Stomach (tissue), 8 donors: ENCODE measurements at regions not wholly inside any gene's neighbourhood (a gene's known extent, or its start where the extent isn't known, plus 50 kb on each side); places are given as distances from the start of the nearest gene placed in this dataset.

Experiments
- DNase-seq, 2 donors: peaks; one replicate each; pipeline versions ENCODE4 v3.0.0 to v3.0.0-alpha.2; 2013 to 2019
- H3K27ac ChIP-seq, 5 donors: fragments of 200-600 bp in 4 of 5; sonication (generic) in 4 of 5; one replicate each; pipeline ENCODE4 v1.5.1; 2013 to 2019; ENCODE audit warnings: mild to moderate bottlenecking in 1 of 5, moderate library complexity in 1 of 5
- H3K27me3 ChIP-seq, 3 donors: fragments of 200-600 bp; sonication (generic); one replicate each; pipeline ENCODE4 v1.5.1; 2017 to 2019; ENCODE audit warnings: mixed run types in 1 of 3
- H3K36me3 ChIP-seq, 4 donors: fragments of 200-600 bp; sonication (generic); 1 replicate in 3 of 4; 2 replicates in 1 of 4; pipeline ENCODE4 v1.5.1; 2016 to 2019
- H3K4me1 ChIP-seq, 4 donors: fragments of 200-600 bp; sonication (generic); one replicate each; pipeline ENCODE4 v1.5.1; 2016 to 2019
- H3K4me3 ChIP-seq, 4 donors: fragments of 200-600 bp; sonication (generic) in 3 of 4; one replicate each; pipeline ENCODE4 v1.5.1; 2016 to 2019; ENCODE audit warnings: mild to moderate bottlenecking in 1 of 4
- H3K9me3 ChIP-seq, 4 donors: fragments of 200-600 bp; sonication (generic); one replicate each; pipeline ENCODE4 v1.5.1; 2016 to 2019
- CTCF ChIP-seq, 7 experiments: fragments of 450-650 bp in 4 of 7; fragments of 200-600 bp in 3 of 7; sonication (generic) in 3 of 7; IDR thresholded peaks; one replicate each; pipeline ENCODE4 v1.5.1; 2016 to 2019; ENCODE audit warnings: antibody characterized with exemption in 7 of 7, control low read depth in 2 of 7, mild to moderate bottlenecking in 1 of 7
- EP300 ChIP-seq: sonication (generic); formaldehyde crosslinking; IDR thresholded peaks from one replicate; pipeline ENCODE4 v1.6.1; 2017; ENCODE audit warnings: antibody characterized with exemption
- POLR2A ChIP-seq, 4 donors: fragments of 450-650 bp; IDR thresholded peaks; one replicate each; pipeline ENCODE4 v1.6.1; 2016; ENCODE audit warnings: antibody characterized with exemption in 4 of 4, control low read depth in 2 of 4, mild to moderate bottlenecking in 1 of 4, moderate library complexity in 1 of 4
- POLR2AphosphoS5 ChIP-seq, 3 donors: sonication (generic); formaldehyde crosslinking; IDR thresholded peaks; one replicate each; pipeline ENCODE4 v1.6.1; 2016; ENCODE audit warnings: antibody characterized with exemption in 3 of 3
- WGBS, 5 donors: extraction: QIAGEN DNeasy Blood & Tissue Kit in 3 of 5; methylation state at CpG; one replicate each; pipeline versions ENCODE4 v1.1.5 to v1.1.7; 2013 to 2018; 5-methylcytosine and 5-hydroxymethylcytosine counted together
- intact Hi-C: fragments of 100-400 bp; cut with DNase I; formaldehyde crosslinking; loops from one replicate; pipeline ENCODE4 v1.15.1; 2023; ENCODE audit warnings: low total_unique reads
- donor health status: healthy with polysubstance abuse.
- donor health status: Bipolar disorder and iron deficiency.
- donor health status: healthy.

GRCh38 chr14:61108496-61109141, 127.6 kb downstream of the SLC38A6 start:
- Histone ChIP-seq H3K4me3 (no peak overlapping the region), H3K36me3 (no peaks in the 10 kb centered on the region), H3K27ac (no peak overlapping the region), H3K9me3 (peaks cover 0 to 4% (median under 1%) of the 10 kb centered on the region in 4 donors), H3K27me3 (peaks cover 0 to 22% (median 0%) of the 10 kb centered on the region in 3 donors), H3K4me1 (peaks cover 6 to 14% (median 9%) of the 10 kb centered on the region in 4 donors)
- intact Hi-C loops: no loop called here
- TF ChIP-seq CTCF (IDR thresholded peaks at IDR 0.05): no peak
- no peak for TF ChIP-seq POLR2A (IDR thresholded peaks at IDR 0.05)
- no peak for TF ChIP-seq EP300
- TF ChIP-seq POLR2AphosphoS5 (IDR thresholded peaks at IDR 0.05): no peak
- 74 to 89% (median 86%) methylated on average over 10 of the region's 10 CpGs for WGBS, 5 donors
- no peak for DNase-seq

GRCh38 chr14:61107869-61108493, 126.9 kb downstream of the SLC38A6 start:
- H3K27ac ChIP-seq: no peak overlapping the region
- DNase-seq: peak in 1 of 2 donors; percentile 35
- 72 to 82% (median 78%) methylated on average over 6 of the region's 6 CpGs for WGBS, 5 donors
- H3K9me3 ChIP-seq: no peaks in the 10 kb centered on the region
- no peak overlapping the region for H3K4me3 ChIP-seq
- TF ChIP-seq POLR2A (IDR thresholded peaks at IDR 0.05): no peak
- no peak for TF ChIP-seq EP300
- no peak for TF ChIP-seq POLR2AphosphoS5 (IDR thresholded peaks at IDR 0.05)
- TF ChIP-seq CTCF (IDR thresholded peaks at IDR 0.05): no peak
- intact Hi-C loops: no loop called here
- peaks cover 0 to 22% (median 0%) of the 10 kb centered on the region in 3 donors for H3K27me3 ChIP-seq
- H3K4me1 ChIP-seq: peaks cover 13 to 20% (median 16%) of the 10 kb centered on the region in 4 donors
- no peaks in the 10 kb centered on the region for H3K36me3 ChIP-seq

GRCh38 chr14:61106959-61107641, 126.1 kb downstream of the SLC38A6 start:
- DNase-seq: peak in 1 of 2 donors; percentile 74
- H3K36me3 ChIP-seq: no peaks in the 10 kb centered on the region
- H3K4me1 ChIP-seq: peaks cover 20 to 29% (median 25%) of the 10 kb centered on the region in 4 donors
- WGBS, 5 donors: 59 to 85% (median 71%) methylated on average over 9 to 14 of the region's 14 CpGs
- H3K9me3 ChIP-seq: no peaks in the 10 kb centered on the region
- intact Hi-C loops: no loop called here
- H3K27ac ChIP-seq: no peak overlapping the region
- peaks cover 0 to 13% (median 0%) of the 10 kb centered on the region in 3 donors for H3K27me3 ChIP-seq
- TF ChIP-seq POLR2A (IDR thresholded peaks at IDR 0.05) (no peak), POLR2AphosphoS5 (IDR thresholded peaks at IDR 0.05) (no peak), CTCF (IDR thresholded peaks at IDR 0.05) (no peak), EP300 (no peak)
- H3K4me3 ChIP-seq: no peak overlapping the region

- Histone ChIP-seq H3K27me3 (peaks cover 0 to 8% (median 0%) of the 10 kb centered on the region in 3 donors), H3K9me3 (no peaks in the 10 kb centered on the region), H3K4me3 (no peak overlapping the region), H3K36me3 (no peaks in the 10 kb centered on the region), H3K27ac (no peak overlapping the region), H3K4me1 (peaks cover 20 to 34% (median 28%) of the 10 kb centered on the region in 4 donors)
- no peak for DNase-seq
- 94 to 99% (median 97%) methylated on average over 5 of the region's 5 CpGs for WGBS, 5 donors
- TF ChIP-seq POLR2AphosphoS5 (IDR thresholded peaks at IDR 0.05): no peak
- TF ChIP-seq POLR2A (IDR thresholded peaks at IDR 0.05): no peak
- TF ChIP-seq EP300: no peak
- no peak for TF ChIP-seq CTCF (IDR thresholded peaks at IDR 0.05)
- intact Hi-C loops: no loop called here
Observed at GRCh38 chr14:61106271-61106958, 125.4 kb downstream of the SLC38A6 start.
